HG02943 (cell line): ENCODE measurements at regions not wholly inside any gene's neighbourhood (a gene's known extent, or its start where the extent isn't known, plus 50 kb on each side); places are given as distances from the start of the nearest gene placed in this dataset.

Experiments
- ATAC-seq: cut with Tn5 transposase; IDR thresholded peaks from one replicate; pipeline ENCODE4 v1.9.1; 2021; ENCODE audit warnings: mild to moderate bottlenecking, low read depth, moderate library complexity; ENCODE audit not compliant: unreplicated experiment

GRCh38 chr2:150143087-150143536, 344.4 kb downstream of the RND3 start:
- no peak for ATAC-seq

DNA sequence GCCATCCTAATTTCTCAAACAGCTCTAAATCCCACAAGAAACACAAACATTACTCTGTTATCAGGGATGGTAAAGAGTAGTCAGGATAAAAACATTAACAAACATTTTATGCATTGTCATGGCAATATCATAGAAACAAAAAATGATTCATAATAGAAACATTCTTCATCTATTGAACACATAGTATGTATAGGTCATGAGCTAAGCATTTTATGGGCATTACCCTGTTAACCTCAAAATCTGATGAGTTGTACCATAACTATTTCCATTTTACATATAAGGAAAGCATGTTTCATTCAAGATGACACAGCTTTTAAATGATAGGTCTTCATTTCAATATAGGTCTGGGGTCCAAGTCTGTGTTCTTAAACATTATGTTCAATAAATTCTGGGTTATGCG, 344.9 kb downstream of the RND3 start:
- ATAC-seq = no peak

GRCh38 chr2:150141226-150142001, 346.1 kb downstream of the RND3 start:
- no peak for ATAC-seq

GRCh38 chr2:150140777-150141176, 346.7 kb downstream of the RND3 start:
- no peak for ATAC-seq

- ATAC-seq = no peak
These were observed 348.9 kb downstream of the RND3 start for GRCh38 chr2:150138587-150138986.

DNA sequence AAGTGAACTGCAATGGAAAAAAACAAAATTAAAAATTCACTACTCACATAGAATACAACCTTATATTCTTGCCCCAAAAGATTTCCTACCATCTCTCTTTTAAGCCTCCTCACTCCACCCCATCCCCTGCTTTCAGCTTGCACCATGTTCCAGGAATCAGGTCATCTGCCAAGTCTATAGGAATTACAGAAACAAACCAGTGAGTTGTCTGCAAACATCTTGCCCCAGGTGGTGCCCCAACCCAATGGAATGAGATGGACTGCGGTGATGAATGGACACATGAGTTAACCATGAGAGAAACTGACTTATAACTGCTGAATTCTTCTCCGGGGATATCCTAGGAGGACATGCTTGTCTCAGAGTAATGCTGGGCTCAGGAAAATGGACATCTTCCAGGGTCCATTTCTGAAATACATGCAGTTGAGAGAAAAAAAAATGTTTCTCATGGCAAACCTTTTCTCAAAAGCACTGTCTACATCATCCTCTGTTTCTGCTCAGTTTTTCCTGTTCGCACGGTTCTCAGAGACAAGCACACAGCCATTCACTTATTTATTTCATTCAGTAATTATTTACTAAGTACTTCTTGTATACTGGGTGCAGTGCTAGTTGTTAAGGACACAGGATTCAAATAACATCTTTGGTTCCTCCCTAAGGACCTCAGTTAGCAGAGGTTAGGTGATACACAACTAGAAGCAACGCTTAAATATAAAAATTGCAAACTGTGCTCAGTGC, 350.0 kb downstream of the RND3 start:
- ATAC-seq = no peak

DNA sequence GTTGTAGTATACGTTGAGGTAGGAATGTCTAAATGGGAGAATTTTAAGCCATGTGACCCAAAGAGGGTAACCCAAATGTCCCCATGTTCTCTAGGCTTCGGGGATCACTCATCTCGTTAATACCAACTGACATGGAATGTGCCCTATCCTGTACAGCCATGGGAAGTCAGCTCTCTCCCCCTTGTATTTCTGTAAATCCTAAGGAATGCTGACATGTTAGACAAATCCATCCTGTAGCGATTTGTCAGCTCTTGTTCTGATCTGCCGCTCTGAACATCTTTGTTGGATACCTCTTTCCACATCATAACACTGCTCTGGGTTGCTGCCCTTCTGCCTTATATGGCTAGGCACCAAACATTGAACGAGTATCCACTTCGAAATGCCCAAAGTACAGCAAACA, 350.6 kb downstream of the RND3 start:
- no peak for ATAC-seq

DNA sequence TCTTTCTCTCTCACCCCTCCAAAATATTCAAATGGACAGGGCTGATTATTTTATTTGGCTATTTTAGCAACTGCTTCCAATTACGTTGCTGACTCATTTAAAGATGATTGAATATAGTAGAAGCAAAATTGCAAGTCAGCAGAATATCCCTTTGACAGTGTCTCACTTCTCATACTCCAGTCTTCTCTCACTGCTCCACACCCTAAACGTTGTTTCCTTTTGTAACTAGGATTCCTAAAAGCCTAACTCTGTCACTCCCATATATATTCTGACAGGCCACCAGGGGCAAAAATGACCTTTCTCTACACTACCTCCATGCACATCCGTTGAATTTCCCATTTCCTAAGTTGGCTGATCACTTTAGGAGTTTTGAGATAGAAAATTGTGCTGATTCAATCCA, 351.1 kb downstream of the RND3 start:
- no peak for ATAC-seq

DNA sequence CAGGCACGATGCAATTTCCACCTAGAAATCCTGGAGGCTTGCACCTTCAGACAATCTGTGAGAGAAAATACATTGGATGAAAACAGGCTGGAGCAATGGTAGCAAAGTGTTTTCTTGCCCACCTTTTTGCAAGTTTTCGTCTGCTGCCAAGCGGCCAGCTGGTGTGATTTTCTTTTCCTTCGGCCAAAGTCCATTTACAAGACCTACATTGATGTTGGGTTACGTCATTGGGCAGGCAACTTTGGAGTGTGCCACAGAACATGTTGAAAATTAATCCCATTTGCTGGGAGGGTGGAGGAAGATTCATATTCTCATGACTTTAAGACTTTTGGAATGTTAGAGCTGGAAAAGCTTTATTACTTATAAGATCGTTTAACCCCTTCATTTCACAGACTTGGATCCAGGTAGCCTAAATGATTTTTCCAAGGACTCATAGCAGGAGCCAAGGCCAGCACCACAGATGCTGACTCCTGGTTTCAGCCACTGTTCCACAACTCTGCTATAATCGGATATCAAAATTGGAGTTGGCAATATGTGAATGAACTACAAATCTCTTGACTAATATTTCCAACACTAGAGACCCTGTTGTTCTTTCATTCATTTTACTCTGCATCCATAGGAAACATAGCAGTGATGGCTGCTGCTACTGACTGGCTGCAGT, 352.1 kb downstream of the RND3 start:
- ATAC-seq = no peak

DNA sequence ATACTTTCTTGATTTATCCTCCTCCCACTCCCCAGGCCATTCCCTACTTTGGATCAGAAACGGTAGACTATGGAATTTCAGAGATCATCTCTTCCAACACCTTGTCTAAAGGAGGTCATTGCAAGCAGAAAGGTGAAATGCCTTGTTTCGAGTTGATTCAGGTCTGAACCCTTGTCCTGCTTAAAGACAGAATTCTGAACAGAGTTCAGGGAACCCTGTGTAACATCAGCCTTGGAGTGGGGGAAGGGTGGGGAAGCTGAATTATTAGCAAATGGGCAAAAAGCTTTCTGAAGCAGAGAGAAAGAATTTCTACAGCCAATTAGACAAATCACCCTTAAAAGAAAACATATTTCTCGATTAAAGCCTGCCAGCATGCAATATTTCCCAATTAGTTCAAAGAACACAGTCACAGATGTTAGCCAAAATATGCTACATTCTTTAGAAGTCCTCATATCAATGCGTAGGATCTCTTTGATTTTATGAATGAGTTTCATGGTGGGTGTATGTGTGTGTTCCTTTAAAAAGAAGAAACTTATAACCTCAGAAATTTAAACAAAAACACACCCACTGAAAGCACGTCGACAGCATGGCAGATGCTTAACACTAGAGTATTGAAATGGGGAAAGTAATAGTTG, 353.1 kb downstream of the RND3 start:
- ATAC-seq = no peak

- ATAC-seq = no peak
These were observed 353.8 kb downstream of the RND3 start for GRCh38 chr2:150133623-150134022.

- ATAC-seq = no peak
These were observed 357.4 kb downstream of the RND3 start for GRCh38 chr2:150129921-150130575.

DNA sequence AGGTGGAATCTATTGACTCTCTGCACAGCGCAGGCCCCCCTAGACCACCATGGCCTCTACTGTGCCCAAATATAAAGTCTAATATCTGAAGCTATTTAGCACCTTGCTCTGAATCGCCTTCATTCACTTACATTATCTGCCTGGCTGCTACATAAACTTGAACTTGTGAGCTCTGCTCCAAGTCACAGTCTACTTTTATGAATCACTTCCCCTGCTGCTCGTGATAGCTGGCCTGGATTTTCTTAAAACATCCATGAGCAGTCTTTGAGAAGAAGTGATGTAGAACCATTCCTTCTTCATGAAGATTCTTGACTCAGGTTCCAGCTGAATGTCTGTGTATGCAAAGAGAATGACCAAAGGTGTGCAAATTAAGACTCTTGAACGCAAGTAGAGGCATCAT, 359.5 kb downstream of the RND3 start:
- ATAC-seq = no peak

DNA sequence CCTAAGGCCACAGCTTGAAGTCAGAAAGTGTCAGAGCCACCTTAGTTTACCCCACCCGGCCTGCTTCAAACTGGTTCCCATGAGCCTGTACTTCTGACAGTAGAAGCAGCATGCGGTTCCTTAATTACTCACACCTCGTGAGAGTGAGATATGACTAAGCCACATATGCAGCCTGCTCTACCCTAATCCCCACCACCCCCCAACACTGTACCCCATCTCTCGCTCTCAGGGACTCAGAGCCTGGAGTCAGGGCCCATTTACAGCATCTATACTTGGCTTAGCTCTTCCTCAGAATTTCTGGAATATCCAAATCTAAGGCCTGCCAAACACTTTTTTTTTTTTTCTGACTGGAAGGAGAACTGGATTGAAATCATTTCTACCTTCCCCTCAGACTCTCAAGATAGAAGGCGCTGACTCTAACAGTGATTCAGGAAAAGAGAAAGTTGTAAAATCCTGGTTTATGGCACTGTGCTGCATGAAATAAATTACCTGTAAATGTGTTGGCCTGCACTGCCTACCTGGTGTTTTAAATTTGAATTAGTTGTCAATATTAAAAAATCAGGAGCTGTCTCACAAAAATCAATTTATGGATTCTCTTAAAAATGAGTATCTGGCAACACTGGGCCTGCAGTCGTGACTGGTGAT, 360.0 kb downstream of the RND3 start:
- ATAC-seq = no peak

DNA sequence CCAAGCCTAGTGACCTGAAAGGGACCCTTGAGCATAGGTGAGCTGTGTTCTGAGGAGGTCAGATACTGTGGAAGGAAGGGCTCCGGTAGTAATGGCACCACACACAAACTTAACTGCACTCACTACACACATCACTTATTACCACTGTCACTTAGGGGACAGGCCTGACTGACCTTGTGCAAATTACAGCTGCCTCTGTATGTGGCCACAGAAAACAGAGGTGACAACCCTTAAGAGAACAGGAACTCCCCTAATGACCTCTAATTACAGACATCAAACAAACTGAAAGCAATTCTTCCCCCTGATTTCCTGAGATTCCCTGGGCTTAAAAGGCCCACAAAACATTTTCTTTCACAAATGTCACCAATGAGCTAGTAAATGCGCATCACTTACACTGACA, 360.6 kb downstream of the RND3 start:
- no peak for ATAC-seq

DNA sequence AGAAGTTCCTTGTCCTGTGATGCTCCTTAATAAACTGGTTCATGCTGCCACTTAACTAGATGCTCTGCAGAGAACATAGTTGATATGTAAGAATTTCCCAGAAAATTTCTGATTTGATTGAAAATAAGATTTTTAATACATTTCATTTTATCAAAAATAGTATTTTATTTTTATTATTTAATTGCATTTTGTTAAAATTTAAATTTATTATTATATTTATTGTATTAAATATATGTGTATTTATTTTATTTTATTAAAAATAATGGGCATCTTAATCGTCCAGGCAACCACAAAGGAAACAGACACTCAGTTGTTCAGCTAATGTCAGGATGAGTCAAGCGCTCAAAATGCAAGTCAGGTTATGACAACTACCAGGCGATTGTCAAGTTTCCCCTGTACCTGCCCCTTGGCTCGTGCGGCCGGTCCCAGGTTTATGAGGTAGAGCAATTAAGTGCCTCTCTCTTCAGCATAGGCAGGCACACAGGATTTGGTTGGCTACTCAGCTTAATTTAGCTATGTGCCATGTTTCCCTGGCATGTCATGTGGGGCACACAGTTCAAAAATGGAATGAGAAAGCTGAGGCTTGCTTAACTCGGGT, 361.2 kb downstream of the RND3 start:
- no peak for ATAC-seq

GRCh38 chr2:150125708-150126107, 361.8 kb downstream of the RND3 start:
- no peak for ATAC-seq

- no peak for ATAC-seq
These were observed 362.3 kb downstream of the RND3 start for GRCh38 chr2:150125188-150125587.

GRCh38 chr2:150124739-150125138, 362.7 kb downstream of the RND3 start:
- no peak for ATAC-seq
